GM23248 (cell line): ENCODE measurements at regions not wholly inside any gene's neighbourhood (a gene's known extent, or its start where the extent isn't known, plus 50 kb on each side); places are given as distances from the start of the nearest gene placed in this dataset.

Source experiments
- DNase-seq: peaks from one replicate; pipeline ENCODE4 v3.0.0-alpha.2; 2015
- H2AFZ ChIP-seq: fragments of 200-600 bp; sonication (generic); 2 replicates; pipeline ENCODE4 v1.6.1; 2016; ENCODE audit warnings: antibody characterized with exemption
- H3F3A ChIP-seq: fragments of 200-600 bp; sonication (generic); 2 replicates; pipeline ENCODE4 v1.6.1; 2016; ENCODE audit warnings: mild to moderate bottlenecking, antibody characterized with exemption, mixed run types; ENCODE audit not compliant: insufficient read depth
- H3K27ac ChIP-seq: fragments of 200-600 bp; sonication (generic); 2 replicates; pipeline ENCODE4 v1.5.1; 2016; ENCODE audit warnings: mild to moderate bottlenecking
- H3K27me3 ChIP-seq: fragments of 200-600 bp; sonication (generic); replicated peaks from 2 replicates; pipeline ENCODE4 v1.6.1; 2016; ENCODE audit warnings: mild to moderate bottlenecking; ENCODE audit not compliant: insufficient read depth
- H3K36me3 ChIP-seq: fragments of 200-600 bp; sonication (generic); 2 replicates; pipeline ENCODE4 v1.6.1; 2016; ENCODE audit warnings: low read depth, mild to moderate bottlenecking
- H3K4me1 ChIP-seq: fragments of 200-600 bp; sonication (generic); 2 replicates; pipeline ENCODE4 v1.6.1; 2016; ENCODE audit warnings: mild to moderate bottlenecking; ENCODE audit not compliant: insufficient read depth
- H3K4me2 ChIP-seq: fragments of 200-600 bp; sonication (generic); one replicate; pipeline ENCODE4 v1.6.1; 2016; ENCODE audit warnings: mild to moderate bottlenecking; ENCODE audit not compliant: unreplicated experiment
- H3K4me3 ChIP-seq: fragments of 200-600 bp; sonication (generic); 2 replicates; pipeline ENCODE4 v1.5.1; 2016; ENCODE audit warnings: mild to moderate bottlenecking
- H3K79me2 ChIP-seq: fragments of 200-600 bp; sonication (generic); 2 replicates; pipeline ENCODE4 v1.6.1; 2016; ENCODE audit warnings: mild to moderate bottlenecking; ENCODE audit not compliant: insufficient read depth
- H3K9ac ChIP-seq: fragments of 200-600 bp; sonication (generic); 2 replicates; pipeline ENCODE4 v1.6.1; 2016; ENCODE audit warnings: mild to moderate bottlenecking
- H3K9me2 ChIP-seq: fragments of 200-600 bp; sonication (generic); 2 replicates; pipeline ENCODE4 v1.6.1; 2016; ENCODE audit warnings: mixed run types, mild to moderate bottlenecking, moderate library complexity; ENCODE audit not compliant: insufficient read depth
- H3K9me3 ChIP-seq: fragments of 200-600 bp; sonication (generic); one replicate; pipeline ENCODE4 v1.6.1; 2017; ENCODE audit warnings: low read depth
- H4K20me1 ChIP-seq: fragments of 200-600 bp; sonication (generic); 2 replicates; pipeline ENCODE4 v1.6.0; 2016; ENCODE audit not compliant: insufficient read depth
- EZH2 ChIP-seq: fragments of 200-600 bp; sonication (generic); IDR thresholded peaks from 2 replicates; pipeline ENCODE4 v1.6.1; 2018; ENCODE audit warnings: antibody characterized with exemption, mild to moderate bottlenecking; ENCODE audit not compliant: insufficient read depth, poor library complexity, severe bottlenecking
- EZH2phosphoT487 ChIP-seq: fragments of 200-600 bp; sonication (generic); IDR thresholded peaks from 2 replicates; pipeline ENCODE4 v1.6.1; 2018; ENCODE audit warnings: antibody characterized with exemption, moderate library complexity, mild to moderate bottlenecking, low read depth; ENCODE audit not compliant: insufficient read depth
- WGBS, 2 experiments: methylation state at CpG; one replicate each; pipeline ENCODE4 v1.1.6; 2015 to 2017; ENCODE audit warnings: low lambda C conversion rate in 2 of 2, low coverage in 1 of 2; ENCODE audit errors: missing lambda C conversion rate in 2 of 2; 5-methylcytosine and 5-hydroxymethylcytosine counted together
- in situ Hi-C: fragments of 300-500 bp; cut with MboI; formaldehyde crosslinking; loops from 2 replicates; pipeline ENCODE4 v1.15.0; 2020

GRCh38 chr10:62916141-62916603 is 100.0 kb upstream of the EGR2 start:
- H4K20me1 ChIP-seq, result no peaks in the 10 kb centered on the region
- H3K4me1 ChIP-seq, result peaks cover 22% of the 10 kb centered on the region
- no peak for TF ChIP-seq EZH2
- 0 out of 2 replicates have a peak, but pooled peaks have one; percentile 50 for TF ChIP-seq EZH2phosphoT487
- H3K27me3 ChIP-seq, result no peaks in the 10 kb centered on the region
- H3K9ac ChIP-seq, result 0 out of 2 replicates have a peak overlapping the region, but pooled peaks have one; percentile 0
- H3K4me3 ChIP-seq, result no peak overlapping the region
- H3K36me3 ChIP-seq, result no peaks in the 10 kb centered on the region
- H2AFZ ChIP-seq, result no peak overlapping the region
- no peaks in the 10 kb centered on the region for H3K9me3 ChIP-seq
- peak overlapping the region; percentile 81 for H3K27ac ChIP-seq
- DNase-seq, result peak; percentile 96
- peaks cover 25% of the 10 kb centered on the region for H3F3A ChIP-seq
- WGBS, 2 experiments, result 0% methylated on average over 1 of the region's 1 CpG
- H3K79me2 ChIP-seq, result no peaks in the 10 kb centered on the region
- peak overlapping the region; percentile 51 for H3K4me2 ChIP-seq
- H3K9me2 ChIP-seq, result no peaks in the 10 kb centered on the region
- in situ Hi-C loops, result no loop called here

GRCh38 chr10:62915158-62915557 is 99.0 kb upstream of the EGR2 start:
- Histone ChIP-seq H3K27ac (peak overlapping the region; percentile 81), H3K9me2 (no peaks in the 10 kb centered on the region), H3K4me2 (peak overlapping the region; percentile 51), H3K27me3 (no peaks in the 10 kb centered on the region), H3K36me3 (no peaks in the 10 kb centered on the region), H3K4me1 (peaks cover 22% of the 10 kb centered on the region), H2AFZ (no peak overlapping the region), H4K20me1 (no peaks in the 10 kb centered on the region), H3K4me3 (no peak overlapping the region), H3K9ac (no peak overlapping the region), H3K79me2 (no peaks in the 10 kb centered on the region), H3K9me3 (no peaks in the 10 kb centered on the region), H3F3A (peaks cover 25% of the 10 kb centered on the region)
- DNase-seq, result no peak
- TF ChIP-seq EZH2phosphoT487, result no peak
- no peak for TF ChIP-seq EZH2
- in situ Hi-C loops, result no loop called here

GRCh38 chr10:62912086-62912485 is 95.9 kb upstream of the EGR2 start:
- Histone ChIP-seq H3K4me3 (no peak overlapping the region), H3K9me3 (no peaks in the 10 kb centered on the region), H3K9me2 (no peaks in the 10 kb centered on the region), H3K27me3 (no peaks in the 10 kb centered on the region), H3K4me2 (no peak overlapping the region), H3F3A (peaks cover 20% of the 10 kb centered on the region), H3K4me1 (peaks cover 17% of the 10 kb centered on the region), H3K9ac (no peak overlapping the region), H3K79me2 (no peaks in the 10 kb centered on the region), H3K27ac (no peak overlapping the region), H2AFZ (no peak overlapping the region), H4K20me1 (no peaks in the 10 kb centered on the region), H3K36me3 (no peaks in the 10 kb centered on the region)
- no peak for DNase-seq
- 87 to 88% methylated on average over 3 of the region's 3 CpGs for WGBS, 2 experiments
- TF ChIP-seq EZH2phosphoT487, result no peak
- no peak for TF ChIP-seq EZH2
- in situ Hi-C loops, result no loop called here

DNA sequence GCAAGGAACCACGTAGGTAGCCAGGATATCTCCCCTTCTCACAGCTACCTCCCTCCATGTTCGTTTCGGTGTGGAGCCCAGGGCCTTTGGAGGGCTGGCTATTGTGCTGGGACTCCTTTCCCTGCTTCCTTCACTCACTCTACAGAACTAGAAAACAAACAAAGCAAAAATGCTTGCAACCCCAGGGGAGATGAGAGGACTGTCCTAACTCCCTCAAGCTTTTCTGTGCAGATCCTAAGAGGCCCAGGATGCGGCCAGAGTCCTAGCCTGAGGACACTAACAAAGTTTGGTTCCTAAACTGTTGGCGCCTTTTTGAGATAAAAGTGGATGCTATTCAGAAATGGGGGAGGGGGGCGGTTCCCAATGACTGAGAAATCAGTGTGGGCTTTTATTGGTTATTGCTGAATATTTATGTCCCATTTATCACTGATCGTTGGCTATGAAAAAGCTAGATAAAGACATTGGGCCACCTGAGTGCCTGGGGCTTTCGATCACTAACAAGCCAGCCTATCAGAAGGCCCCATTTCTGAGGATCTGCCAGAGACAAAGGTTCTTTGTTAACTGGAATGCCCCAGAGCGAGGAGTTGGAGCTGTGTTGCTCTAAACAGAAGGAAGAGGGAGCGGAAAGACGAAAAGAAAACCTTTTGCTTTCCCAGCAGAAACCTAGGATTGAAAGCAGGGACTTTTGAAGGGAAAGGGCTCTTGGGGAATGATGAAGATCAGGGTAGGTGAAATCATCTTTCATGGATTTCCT is 95.2 kb upstream of the EGR2 start:
- no peak overlapping the region for H3K4me2 ChIP-seq
- H3K4me3 ChIP-seq, result no peak overlapping the region
- H3K36me3 ChIP-seq, result no peaks in the 10 kb centered on the region
- peaks cover 13% of the 10 kb centered on the region for H3F3A ChIP-seq
- in situ Hi-C loops, result no loop called here
- no peaks in the 10 kb centered on the region for H3K9me2 ChIP-seq
- H3K4me1 ChIP-seq, result peaks cover 10% of the 10 kb centered on the region
- no peak for TF ChIP-seq EZH2phosphoT487
- TF ChIP-seq EZH2, result no peak
- DNase-seq, result peak; percentile 19
- H4K20me1 ChIP-seq, result no peaks in the 10 kb centered on the region
- 77 to 78% methylated on average over 11 of the region's 11 CpGs for WGBS, 2 experiments
- H3K79me2 ChIP-seq, result no peaks in the 10 kb centered on the region
- H3K27me3 ChIP-seq, result no peaks in the 10 kb centered on the region
- no peak overlapping the region for H3K27ac ChIP-seq
- H3K9me3 ChIP-seq, result no peaks in the 10 kb centered on the region
- no peak overlapping the region for H3K9ac ChIP-seq
- H2AFZ ChIP-seq, result no peak overlapping the region
